ENCODE measurements at regions not wholly inside any gene's neighbourhood (a gene's known extent, or its start where the extent isn't known, plus 50 kb on each side); places are given as distances from the start of the nearest gene placed in this dataset.

DNA sequence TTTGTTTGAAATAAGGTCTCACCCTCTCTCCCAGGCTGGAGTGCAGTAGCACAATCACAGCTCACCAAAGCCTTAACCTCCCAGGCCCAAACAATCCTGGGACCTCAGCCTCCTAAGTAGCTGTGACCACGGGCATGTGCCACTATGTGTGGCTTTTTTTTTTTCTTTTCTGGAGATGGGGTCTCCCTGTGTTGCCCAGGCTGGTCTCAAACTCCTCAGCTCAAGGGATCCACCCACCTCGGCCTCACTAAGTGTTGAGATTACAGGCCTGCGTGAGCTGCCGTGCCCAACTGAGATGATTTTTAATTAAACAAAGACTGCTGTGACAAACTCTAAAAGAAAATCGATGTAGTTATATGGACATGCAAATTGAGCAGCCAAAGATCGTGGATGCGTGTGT is 768.4 kb upstream of the ADGRL2 start:
- no peak for DNase-seq

DNA sequence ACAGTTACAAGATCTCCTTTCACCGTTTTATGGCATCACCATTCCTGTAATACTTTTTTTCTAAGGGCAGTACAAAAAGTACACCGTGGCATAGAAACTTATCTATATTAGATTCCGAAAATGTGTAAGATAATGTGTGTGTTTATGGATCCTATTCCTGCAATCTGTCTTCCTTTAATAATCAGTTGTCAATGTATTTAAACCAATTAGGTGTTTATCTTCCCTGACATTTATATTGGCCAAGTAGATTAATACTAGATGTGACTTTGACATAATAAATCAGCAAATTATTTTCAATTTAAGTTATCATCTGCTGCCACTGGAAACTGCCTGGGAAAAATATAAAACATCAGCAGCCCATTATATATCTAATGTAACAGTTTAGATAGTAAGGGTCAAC is 770.3 kb upstream of the ADGRL2 start:
- DNase-seq, result no peak

DNA sequence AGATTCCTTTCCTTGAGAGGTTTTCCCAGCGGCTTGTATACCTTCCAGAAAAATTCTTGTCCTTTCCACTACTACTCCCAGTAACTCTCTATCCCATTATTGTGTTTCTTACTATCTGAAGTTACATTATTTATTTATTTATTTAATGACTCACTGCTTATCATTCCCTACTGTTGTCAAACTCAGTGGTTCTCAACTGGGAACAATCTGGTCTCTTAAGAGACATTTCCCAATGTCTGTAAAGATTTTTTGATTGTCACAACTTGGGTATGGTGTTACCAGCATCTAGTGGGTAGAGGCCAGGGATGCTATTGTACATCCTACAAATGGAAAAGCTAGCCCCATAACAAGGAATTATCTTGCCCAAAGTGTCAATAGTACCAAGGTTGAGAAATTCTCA is 771.5 kb upstream of the ADGRL2 start:
- no peak for DNase-seq

DNA sequence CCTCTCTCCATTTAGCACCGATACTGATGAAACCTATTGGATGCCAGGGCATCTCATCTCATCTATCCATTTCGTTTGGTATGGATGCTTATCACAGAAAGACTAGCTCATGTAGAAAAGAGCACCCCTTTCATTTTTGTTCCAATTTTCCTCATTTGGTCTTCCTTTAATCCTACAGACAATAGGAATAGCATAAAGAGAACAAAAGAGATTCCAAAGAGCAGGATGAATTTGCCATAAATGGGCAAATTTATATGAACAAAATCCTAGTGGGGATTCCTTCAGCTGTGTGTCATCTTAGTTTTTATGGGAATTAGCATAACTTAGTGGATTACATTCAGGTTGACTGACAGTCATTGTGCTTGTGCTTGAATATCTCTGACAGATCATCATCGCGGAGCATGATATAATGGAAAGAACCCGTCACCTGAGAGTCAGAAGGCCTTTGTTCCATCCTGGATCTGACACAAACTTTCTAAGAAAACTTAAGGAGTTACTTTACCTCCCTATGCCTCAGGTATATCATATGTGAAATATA is 777.5 kb upstream of the ADGRL2 start:
- DNase-seq, result no peak

DNA sequence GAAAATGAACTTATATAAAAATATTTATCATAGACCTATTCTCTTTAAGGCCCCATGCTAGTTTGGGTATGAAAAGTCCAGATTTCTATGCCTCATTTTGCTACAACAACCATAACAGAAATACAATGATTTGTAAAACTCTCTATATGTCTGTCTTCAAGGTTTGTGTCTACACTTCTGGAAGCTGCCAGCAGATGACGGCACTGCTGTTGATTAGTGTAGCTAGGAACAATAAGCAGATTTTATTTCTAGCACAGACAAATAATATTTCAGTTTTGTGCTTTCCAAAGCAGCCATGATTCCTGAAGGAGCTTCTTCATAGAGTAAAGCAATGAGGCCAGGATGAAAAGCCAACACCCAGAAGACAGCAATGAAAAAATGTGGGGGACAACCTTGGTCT is 779.6 kb upstream of the ADGRL2 start:
- DNase-seq, result no peak

DNA sequence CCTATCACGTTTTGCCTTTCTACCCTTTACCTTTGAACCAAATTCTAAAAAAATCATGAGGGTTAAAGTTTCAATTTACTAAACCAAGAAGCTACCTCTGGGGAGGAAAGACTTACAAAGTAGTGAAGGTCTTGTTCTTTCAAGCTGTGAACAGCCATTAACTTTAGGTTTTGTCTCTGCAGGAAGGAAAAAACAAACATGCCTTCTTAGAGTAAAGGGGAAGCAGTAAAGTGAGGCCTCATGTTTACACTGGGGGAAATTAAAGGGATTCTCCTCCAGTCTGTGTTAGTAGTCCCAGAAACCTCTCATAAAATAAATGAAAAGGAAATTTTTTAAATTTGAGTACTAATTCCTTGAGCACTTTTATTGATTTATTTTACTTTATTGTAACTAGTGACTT is 780.2 kb upstream of the ADGRL2 start:
- DNase-seq, result no peak

DNA sequence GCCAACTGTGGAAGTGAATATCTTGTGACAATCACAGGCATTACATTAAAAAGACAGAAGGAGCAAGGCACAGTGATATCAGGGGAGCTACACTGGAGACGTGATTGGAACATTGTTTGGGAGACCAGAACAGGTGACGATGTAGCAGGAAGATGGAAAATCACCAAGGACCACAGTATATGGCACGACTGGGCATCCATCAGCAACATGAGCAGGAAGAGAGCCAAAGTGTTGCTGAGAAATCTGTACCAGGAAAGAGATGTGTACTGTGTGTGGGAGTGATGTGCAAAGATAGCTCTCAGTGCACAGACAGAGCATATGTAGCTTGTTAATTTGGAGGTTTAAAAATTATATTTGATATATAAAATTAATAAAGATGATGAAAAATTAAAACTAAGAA is 790.6 kb upstream of the ADGRL2 start:
- DNase-seq, result no peak

DNA sequence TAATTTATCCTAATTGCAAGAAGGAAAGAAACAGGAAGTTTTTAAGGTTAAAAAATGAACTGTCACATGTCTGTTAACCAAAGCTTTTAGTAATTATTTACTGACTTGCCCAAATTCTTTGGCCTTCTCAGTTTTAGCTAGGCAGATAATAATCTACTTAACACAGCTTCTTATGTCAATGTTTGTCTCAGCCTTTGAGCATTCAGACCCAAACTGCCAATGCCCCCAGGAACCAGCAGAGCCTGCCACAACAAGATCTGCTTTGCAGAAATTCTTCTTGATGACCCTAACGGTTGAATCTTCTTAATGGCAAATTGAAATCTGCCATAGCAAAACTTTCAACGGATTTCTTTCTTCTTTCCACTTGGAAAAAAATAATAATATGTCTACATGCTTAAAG is 792.4 kb upstream of the ADGRL2 start:
- no peak for DNase-seq

DNA sequence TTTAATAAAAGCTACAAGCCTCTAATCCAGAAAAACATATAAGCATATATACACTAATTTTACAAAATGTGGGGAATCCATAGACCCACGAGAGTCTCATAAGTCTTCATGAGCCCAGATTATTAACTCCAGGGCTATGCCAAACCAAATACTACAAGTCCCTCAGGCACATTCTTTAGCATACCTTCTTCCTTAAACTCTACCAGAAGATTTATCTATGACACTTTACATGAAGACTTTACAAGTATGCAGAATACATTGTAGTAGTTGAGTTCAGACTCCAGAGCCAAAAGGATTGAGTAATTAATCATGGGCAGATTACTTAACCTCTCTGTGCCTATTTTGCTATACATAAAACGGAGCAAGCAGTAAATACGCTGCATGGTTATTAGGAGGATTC is 793.7 kb upstream of the ADGRL2 start:
- no peak for DNase-seq

DNA sequence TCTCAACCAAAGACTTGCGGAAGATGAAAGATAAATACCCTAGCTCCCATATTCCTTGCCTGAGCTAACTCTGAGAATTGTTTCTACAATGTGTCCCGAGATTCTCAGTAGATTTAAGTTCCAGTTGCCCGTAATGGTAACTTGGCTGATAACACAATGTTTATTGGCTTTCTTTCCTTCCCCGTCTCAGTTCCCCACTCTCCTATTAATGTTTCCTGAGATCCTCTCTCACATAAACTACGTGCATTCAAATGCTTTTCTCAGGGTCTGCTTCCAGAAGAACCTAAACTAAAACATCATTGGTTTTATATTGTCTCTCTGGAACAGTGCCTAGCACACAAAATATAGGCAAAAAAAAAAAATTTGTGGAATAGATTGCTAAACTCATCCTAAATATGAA is 794.2 kb upstream of the ADGRL2 start:
- no peak for DNase-seq

DNA sequence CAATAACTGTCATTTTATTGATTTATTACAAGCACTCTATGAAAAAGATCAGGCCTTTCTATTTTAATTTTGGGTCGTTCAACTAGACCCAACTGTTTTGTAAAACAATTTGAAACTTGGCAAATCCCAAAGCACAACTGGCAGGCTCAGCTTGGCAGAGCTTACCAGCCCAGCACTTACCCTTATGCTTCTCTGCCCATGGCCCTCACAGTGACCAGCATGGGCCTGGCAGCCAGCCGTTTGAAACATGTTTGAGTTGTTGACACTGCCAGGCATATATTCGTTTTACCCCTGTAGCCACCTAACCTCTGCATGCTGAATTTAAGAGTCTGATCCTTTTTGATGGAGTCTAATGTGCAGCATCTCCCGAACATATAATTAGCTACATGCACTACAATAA is 796.7 kb upstream of the ADGRL2 start:
- DNase-seq, result no peak

DNA sequence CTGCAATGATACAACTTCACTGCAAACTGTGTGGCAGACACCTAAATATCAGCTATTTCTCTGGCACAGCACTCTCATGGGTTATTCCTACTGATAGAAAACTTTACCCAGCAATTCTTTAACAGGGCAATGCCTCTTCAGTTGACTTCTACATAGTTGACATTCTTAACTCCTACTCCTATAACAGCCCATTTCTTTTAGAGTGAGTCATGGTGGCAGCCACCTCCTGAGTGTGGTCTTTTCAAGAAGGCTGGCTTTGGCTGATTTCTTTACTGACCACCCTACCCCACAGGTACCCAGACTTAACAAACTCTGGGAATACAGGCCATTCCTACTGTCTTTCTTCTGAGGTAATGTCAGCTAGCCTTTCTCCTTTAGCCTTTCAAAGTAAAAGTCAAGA is 805.8 kb upstream of the ADGRL2 start:
- DNase-seq, result no peak

DNA sequence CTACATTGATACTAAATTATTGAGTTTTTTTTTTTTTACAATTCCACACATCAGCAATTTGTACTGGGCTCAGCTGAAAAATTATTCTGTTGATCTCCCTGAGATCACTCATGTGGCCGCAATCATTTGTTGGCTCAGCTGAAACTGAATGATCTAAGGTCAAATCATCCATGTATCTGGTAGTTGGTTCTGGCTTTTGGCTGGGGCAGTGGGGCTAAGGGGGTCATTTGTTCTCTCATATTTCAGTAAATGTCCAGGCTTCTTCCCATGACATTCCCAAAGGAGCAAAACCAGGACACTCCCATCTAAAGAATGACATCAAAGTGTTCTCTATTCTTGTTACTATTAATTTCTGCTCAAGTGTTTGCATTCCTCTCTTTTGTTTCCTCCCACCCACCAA is 806.7 kb upstream of the ADGRL2 start:
- no peak for DNase-seq

DNA sequence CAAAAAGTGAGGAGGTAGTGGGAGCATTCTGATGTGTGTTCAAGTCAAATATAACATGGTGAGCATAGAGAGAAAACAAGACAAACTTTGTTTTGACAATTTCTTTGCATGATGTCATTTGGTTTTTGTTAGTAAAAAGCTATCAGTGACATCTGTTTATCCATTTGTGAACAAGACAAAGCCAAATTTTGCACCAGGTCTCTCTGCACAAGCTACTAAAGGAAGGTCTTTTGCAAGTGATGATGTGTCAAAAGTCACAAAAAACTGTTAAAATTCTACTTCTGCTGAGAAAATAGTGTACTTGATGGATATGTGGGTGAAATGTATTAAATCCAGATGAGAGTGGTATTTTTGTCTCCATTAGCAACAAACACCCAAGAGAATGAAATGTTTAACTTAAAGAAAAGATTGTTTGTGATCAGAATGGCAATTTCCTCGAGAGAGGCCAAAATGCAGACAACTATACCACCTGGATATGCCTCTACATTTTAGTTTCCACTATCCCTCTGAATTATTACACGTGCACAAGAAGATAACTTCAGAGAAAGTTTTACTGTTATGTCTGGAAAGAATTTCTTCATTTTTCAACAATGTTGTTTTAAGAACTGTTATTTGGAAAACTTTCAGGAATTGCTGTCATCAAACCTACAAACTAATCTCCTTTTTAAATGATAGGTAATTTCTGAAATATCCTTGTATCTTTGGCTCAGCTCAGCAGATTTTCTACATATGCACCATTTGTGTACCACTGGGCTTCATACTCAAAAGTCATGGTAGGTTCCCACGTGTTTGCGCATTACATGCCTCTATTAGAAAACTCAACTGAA is 807.4 kb upstream of the ADGRL2 start:
- DNase-seq, result no peak

DNA sequence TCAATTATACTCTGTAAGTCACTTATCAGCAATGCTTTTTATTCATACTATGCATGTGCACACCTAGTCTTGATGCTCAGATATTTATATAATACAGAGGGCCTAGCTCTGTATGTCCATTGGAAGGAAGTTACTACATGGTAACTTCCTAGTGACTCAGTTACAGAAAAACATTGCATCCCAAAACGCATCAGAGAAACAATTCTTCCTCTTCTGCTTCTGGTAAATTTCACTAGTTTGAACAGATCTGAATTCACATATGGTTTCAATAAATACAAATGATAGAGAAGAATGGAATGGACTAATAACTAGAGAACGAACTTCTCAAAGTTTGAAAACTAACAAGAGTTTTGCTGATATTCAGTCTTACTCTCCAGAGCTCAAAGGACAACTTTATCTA is 811.3 kb upstream of the ADGRL2 start:
- DNase-seq, result no peak

DNA sequence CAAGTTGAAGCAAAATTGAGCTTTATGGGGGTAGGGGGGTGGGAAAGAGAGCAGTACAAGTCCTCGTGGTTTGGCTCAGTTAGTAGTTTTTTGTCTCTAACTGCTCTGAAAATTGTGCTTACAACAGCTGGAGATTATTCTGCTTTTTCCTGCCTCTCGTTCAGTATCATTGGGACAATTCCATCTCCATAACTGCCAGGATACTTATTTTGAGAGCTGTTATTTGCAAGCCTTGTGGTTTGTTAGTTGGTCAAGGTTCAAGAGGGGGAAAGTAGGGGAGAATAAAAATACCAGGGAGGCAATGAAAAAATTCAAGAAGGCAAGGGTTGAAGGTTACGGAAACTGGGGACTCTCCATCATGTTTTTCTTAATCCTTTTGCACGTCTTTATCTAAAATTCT is 811.8 kb upstream of the ADGRL2 start:
- DNase-seq, result no peak

DNA sequence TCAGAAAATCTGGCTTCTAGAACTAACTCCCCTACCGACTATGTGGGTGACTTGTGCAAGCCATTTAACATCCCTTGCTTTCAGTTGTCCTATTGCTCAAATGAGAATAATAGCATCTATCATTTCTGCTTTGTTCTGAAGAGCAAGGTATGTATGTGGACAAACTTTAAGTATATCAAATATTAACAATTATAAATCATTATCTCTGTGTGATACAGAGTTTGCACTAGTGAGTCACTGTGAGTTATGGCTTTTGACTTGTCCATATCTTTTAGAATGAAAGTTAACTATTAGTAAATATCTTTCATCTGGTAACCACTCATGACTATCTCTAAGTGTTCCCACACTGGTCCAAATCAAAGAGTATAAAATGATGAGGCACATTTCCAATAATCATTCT is 812.9 kb upstream of the ADGRL2 start:
- DNase-seq, result no peak

DNA sequence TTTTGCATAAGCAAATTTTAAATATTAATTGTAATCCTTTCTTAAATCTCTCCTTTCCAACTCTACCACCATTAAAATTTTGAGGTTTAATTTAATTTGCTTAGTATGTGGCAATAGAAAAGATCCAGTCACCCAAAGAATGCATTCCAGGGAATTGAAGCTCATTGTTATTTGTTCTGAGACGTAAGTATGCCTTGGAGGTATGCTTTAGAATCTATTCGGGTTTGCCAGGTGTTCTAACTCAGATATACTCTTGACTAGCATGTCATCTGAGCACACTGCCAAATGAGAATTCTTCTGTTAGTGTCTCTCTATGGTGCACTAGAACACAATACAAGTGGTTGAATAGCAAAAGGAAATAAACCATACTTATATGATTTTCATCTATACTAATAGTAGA is 813.6 kb upstream of the ADGRL2 start:
- no peak for DNase-seq

DNA sequence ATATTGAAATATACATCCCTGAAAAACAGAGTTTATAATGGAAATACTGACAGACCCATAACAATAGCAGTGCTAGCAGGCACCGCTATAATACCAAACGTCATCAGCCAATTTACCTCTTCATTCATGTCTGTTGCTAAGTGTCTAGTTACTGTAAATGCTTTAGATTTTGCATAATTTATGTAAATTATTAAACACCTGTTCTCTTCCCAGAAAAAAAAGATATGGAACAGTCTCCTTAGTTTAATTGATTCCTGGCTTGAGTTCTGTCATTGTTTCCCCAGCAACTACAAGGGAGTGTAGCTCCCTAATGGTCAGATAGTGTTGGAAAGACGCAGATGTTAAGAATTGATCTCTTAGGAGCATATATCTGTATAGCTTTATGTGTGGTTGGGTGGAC is 817.9 kb upstream of the ADGRL2 start:
- DNase-seq, result no peak

DNA sequence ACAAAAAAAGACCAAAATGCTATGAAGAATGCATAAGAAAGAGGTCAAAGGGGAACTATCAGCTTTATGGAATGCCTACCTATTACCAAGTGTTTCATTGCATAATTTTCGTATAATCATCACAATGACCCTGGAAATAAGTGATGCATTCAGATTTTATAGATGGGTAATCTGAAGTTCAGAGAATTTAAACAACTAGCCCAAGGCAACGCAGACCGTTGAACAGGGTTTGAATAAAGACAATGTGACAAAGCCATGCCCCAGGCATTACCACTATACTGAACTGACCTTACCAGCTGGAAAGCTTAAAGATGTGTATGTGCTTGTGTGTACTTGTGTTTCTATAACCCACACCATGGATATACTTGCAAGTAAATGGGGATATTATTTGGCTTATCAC is 827.6 kb upstream of the ADGRL2 start:
- DNase-seq, result no peak

DNA sequence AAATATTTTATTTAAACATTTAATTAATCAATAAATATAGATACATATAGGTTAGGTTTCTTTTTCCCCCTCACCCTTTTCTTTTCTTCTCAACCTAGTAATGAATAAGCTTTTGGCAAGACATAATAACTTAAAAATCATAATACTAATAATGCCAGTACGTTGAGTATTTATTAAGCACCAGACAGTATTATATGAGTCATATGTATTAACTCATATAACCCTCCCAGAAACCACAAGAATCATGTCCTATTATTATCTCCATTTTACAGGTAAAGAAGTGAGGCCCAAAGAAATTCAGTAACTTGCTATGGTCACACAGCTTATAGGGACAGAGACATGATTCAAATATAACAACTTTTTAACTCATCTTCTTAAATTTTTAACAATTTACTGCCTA is 834.5 kb upstream of the ADGRL2 start:
- no peak for DNase-seq

DNA sequence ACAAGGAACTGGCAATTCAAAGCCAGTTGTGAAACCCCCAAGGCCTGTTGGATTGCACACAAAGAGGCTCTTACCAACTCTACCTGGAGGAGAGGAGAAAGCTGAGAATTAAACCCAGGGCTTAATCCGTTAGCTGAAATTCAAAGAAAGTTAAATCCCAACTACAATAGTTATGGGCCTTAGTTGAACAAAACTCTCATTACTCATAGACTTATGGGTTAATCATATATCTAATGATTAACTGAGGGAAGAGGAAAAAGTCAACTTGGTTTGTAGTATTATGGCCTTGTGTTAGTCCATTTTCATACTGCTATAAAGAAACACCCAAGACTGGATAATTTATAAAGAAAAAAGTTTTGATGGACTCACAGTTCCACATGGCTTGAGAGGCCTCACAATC is 838.2 kb upstream of the ADGRL2 start:
- no peak for DNase-seq

DNA sequence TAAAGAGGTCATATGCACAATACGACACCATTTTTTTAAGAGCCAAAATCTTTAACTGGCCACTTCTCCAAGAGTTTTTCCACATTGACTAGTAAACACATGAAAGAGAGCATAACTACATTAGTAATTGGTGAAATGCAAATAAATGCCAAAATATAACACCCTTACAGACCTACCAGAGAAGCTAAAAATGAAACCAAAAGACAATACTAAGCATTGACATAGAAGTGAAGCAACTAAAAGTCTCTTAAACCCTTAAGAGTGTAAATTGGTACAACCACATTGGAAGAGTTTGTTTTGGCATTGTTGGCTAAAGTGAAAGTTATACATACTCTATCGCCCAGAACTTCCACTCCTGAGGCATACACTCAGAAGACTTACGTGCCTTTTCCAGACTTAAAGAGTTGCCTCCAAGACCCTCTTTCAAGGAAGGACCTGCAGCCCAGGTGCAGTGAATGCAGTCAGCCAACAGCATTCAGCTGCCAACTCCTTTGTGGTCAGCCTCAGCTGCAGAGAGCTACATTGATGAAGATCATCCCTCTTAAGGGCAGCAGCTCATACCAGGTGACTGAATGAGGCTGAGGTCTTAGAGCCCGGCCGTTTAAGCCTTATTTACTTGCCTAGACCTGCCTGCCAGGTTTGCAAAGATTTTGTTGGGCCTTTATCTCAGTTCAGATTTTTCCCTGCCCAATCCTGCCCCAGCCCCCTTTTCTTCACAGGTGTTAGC is 839.1 kb upstream of the ADGRL2 start:
- DNase-seq, result no peak

DNA sequence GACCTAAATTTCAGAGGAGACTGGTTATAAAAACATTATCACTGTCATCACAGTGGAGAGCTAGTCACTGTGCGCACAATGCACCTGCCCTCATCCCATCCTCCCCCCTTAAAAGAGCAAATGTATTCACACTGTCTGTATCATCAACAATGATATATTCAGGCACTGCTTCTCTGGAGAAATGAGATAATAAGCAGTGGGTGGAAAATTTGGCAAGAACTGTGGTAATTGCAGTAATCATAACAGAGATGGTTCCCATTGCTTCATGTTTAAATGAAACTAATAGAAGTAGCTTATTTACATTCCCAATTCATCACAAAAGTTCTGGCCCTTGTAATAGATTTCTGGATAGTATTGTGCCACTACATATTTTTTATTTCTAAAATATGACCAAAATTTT is 867.4 kb upstream of the ADGRL2 start:
- no peak for DNase-seq

DNA sequence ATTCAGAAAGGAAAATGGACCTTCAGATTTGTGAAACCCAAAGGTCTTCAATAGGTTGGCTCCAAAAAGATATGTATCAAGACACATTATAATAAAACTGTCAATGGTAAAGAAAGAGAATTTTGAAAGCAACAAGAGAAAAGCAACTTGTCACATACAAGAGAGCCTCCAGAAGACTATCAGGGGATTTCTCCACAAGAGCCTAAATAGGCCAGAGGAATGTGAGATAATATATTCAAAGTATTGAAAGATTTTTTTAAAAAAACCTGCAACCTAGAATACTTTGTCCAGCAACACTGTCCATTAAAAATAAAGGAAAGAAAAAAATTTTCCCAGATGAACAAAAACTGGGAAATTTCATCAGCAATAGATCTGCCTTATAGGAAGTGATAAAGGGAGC is 869.6 kb upstream of the ADGRL2 start:
- no peak for DNase-seq
